Breast epithelium (tissue), 4 donors: ENCODE measurements at regions not wholly inside any gene's neighbourhood (a gene's known extent, or its start where the extent isn't known, plus 50 kb on each side); places are given as distances from the start of the nearest gene placed in this dataset.

Experiments
- DNase-seq, 2 donors: peaks; one replicate each; pipeline ENCODE4 v3.0.0-alpha.2; 2019; ENCODE audit warnings: low spot score in 2 of 2
- H3K27ac ChIP-seq, 2 donors: fragments of 200-600 bp; sonication (generic) in 1 of 2; one replicate each; pipeline ENCODE4 v1.5.1; 2016 to 2019; ENCODE audit warnings: mild to moderate bottlenecking in 1 of 2
- H3K27me3 ChIP-seq, 2 donors: fragments of 200-600 bp; sonication (generic) in 1 of 2; one replicate each; pipeline versions ENCODE4 v1.5.1 to v1.6.0; 2017 to 2019; ENCODE audit warnings: control low read depth in 1 of 2, mild to moderate bottlenecking in 1 of 2
- H3K36me3 ChIP-seq: fragments of 200-600 bp; one replicate; pipeline ENCODE4 v1.5.1; 2019
- H3K4me1 ChIP-seq, 2 donors: fragments of 200-600 bp; sonication (generic); one replicate each; pipeline ENCODE4 v1.5.1; 2016 to 2019; ENCODE audit warnings: control low read depth in 1 of 2
- H3K4me3 ChIP-seq, 3 donors: fragments of 200-600 bp; sonication (generic); 1 replicate in 2 of 3; 2 replicates in 1 of 3; pipeline ENCODE4 v1.5.1; 2016 to 2019; ENCODE audit warnings: mild to moderate bottlenecking in 3 of 3, moderate library complexity in 2 of 3
- H3K9me3 ChIP-seq, 2 donors: fragments of 200-600 bp; sonication (generic) in 1 of 2; one replicate each; pipeline ENCODE4 v1.5.1; 2016 to 2019; ENCODE audit warnings: control low read depth in 1 of 2
- POLR2A ChIP-seq: fragments of 450-650 bp; IDR thresholded peaks from one replicate; pipeline ENCODE4 v1.6.1; 2016; ENCODE audit warnings: antibody characterized with exemption, mild to moderate bottlenecking, moderate library complexity
- POLR2AphosphoS5 ChIP-seq, 3 donors: sonication (generic); formaldehyde crosslinking; IDR thresholded peaks; one replicate each; pipeline ENCODE4 v1.6.1; 2017; ENCODE audit warnings: antibody characterized with exemption in 3 of 3
- intact Hi-C: fragments of 100-400 bp; cut with DNase I; formaldehyde crosslinking; loops from one replicate; pipeline ENCODE4 v1.15.1; 2023; ENCODE audit warnings: low total_unique reads
- TF ChIP-seq, protein P1 (sequence below), 3 donors: fragments of 450-650 bp; IDR thresholded peaks; one replicate each; pipeline ENCODE4 v1.5.1; 2016 to 2017; ENCODE audit warnings: antibody characterized with exemption in 3 of 3, mild to moderate bottlenecking in 3 of 3, moderate library complexity in 3 of 3

DNA sequence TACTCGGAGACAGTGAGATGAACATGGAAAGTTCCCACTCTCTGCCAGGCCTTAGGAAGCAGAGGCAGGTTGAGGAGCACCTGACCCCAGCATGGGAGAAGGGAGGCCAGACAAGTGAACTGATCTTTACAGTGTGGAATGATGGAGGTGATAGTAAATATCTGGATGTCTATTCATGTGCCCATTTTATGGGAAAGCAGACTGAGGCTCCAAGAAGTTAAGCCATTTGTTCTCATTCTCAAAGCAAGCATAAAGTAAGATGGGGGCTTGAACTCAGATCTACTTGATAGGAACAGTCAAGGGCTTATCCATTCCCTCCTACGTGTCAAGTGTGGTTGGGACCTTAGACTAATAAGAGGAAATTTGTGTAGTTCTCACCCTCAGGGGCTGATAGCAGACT, 461.5 kb downstream of the MN1 start:
- H3K27me3 ChIP-seq = no peaks in the 10 kb centered on the region
- H3K27ac ChIP-seq = no peak overlapping the region
- intact Hi-C loops = no loop called here
- no peaks in the 10 kb centered on the region for H3K36me3 ChIP-seq
- H3K4me3 ChIP-seq = no peak overlapping the region
- no peak for DNase-seq
- peaks cover 0 to 21% of the 10 kb centered on the region in 2 donors for H3K9me3 ChIP-seq
- no peaks in the 10 kb centered on the region for H3K4me1 ChIP-seq
- TF ChIP-seq POLR2AphosphoS5 (IDR thresholded peaks at IDR 0.05) = no peak
- TF ChIP-seq POLR2A = no peak
- TF ChIP-seq, protein P1, sequence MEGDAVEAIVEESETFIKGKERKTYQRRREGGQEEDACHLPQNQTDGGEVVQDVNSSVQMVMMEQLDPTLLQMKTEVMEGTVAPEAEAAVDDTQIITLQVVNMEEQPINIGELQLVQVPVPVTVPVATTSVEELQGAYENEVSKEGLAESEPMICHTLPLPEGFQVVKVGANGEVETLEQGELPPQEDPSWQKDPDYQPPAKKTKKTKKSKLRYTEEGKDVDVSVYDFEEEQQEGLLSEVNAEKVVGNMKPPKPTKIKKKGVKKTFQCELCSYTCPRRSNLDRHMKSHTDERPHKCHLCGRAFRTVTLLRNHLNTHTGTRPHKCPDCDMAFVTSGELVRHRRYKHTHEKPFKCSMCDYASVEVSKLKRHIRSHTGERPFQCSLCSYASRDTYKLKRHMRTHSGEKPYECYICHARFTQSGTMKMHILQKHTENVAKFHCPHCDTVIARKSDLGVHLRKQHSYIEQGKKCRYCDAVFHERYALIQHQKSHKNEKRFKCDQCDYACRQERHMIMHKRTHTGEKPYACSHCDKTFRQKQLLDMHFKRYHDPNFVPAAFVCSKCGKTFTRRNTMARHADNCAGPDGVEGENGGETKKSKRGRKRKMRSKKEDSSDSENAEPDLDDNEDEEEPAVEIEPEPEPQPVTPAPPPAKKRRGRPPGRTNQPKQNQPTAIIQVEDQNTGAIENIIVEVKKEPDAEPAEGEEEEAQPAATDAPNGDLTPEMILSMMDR (IDR thresholded peaks at IDR 0.05) = no peak

GRCh38 chr22:27344546-27344945, 457.0 kb downstream of the MN1 start:
- no peak for DNase-seq
- Histone ChIP-seq H3K9me3 (peaks cover 4 to 27% of the 10 kb centered on the region in 2 donors), H3K27ac (no peak overlapping the region), H3K36me3 (no peaks in the 10 kb centered on the region), H3K27me3 (no peaks in the 10 kb centered on the region), H3K4me1 (no peaks in the 10 kb centered on the region), H3K4me3 (no peak overlapping the region)
- intact Hi-C loops = no loop called here
- TF ChIP-seq, protein P1 (IDR thresholded peaks at IDR 0.05) = no peak
- TF ChIP-seq POLR2AphosphoS5 (IDR thresholded peaks at IDR 0.05) = no peak
- no peak for TF ChIP-seq POLR2A

GRCh38 chr22:27345691-27346090, 455.9 kb downstream of the MN1 start:
- DNase-seq = no peak
- H3K4me3 ChIP-seq = no peak overlapping the region
- H3K27ac ChIP-seq = no peak overlapping the region
- TF ChIP-seq POLR2AphosphoS5 (IDR thresholded peaks at IDR 0.05) = no peak
- TF ChIP-seq, protein P1 (IDR thresholded peaks at IDR 0.05) = no peak
- TF ChIP-seq POLR2A = no peak
- no peaks in the 10 kb centered on the region for H3K27me3 ChIP-seq
- H3K36me3 ChIP-seq = no peaks in the 10 kb centered on the region
- intact Hi-C loops = no loop called here
- H3K9me3 ChIP-seq = peaks cover 5 to 36% of the 10 kb centered on the region in 2 donors
- no peaks in the 10 kb centered on the region for H3K4me1 ChIP-seq

DNA sequence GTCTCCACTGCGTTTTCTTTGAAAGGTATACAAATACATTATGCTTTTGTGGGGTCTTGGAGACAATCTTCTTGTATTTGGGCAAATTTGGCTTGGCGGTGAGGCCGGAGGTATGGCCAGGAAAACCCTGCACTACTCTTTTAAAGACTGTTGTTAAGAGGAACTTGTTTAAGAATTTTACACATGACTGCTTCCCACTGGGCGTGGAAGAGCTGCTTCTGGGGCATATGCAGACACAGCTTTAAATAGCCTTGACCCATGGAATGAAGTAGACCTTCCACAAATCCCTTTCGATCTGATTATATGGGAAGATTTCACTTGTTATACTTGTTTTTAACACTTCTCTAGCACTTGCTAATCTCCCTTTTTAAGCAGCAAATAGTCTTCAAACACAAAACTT, 453.6 kb downstream of the MN1 start:
- Histone ChIP-seq H3K27ac (no peak overlapping the region), H3K4me1 (no peaks in the 10 kb centered on the region), H3K36me3 (no peaks in the 10 kb centered on the region), H3K9me3 (peaks cover 5 to 20% of the 10 kb centered on the region in 2 donors), H3K4me3 (no peak overlapping the region), H3K27me3 (no peaks in the 10 kb centered on the region)
- intact Hi-C loops = no loop called here
- TF ChIP-seq, protein P1 (IDR thresholded peaks at IDR 0.05) = no peak
- no peak for TF ChIP-seq POLR2A
- no peak for TF ChIP-seq POLR2AphosphoS5 (IDR thresholded peaks at IDR 0.05)
- DNase-seq = no peak

GRCh38 chr22:27348634-27349033, 452.9 kb downstream of the MN1 start:
- Histone ChIP-seq H3K4me1 (no peaks in the 10 kb centered on the region), H3K36me3 (no peaks in the 10 kb centered on the region), H3K27me3 (no peaks in the 10 kb centered on the region), H3K4me3 (no peak overlapping the region), H3K9me3 (peaks cover 5 to 15% of the 10 kb centered on the region in 2 donors), H3K27ac (no peak overlapping the region)
- TF ChIP-seq, protein P1 (IDR thresholded peaks at IDR 0.05) = no peak
- TF ChIP-seq POLR2A (no peak), POLR2AphosphoS5 (IDR thresholded peaks at IDR 0.05) (no peak)
- DNase-seq = no peak
- intact Hi-C loops = no loop called here
